T-helper 22 cell (primary cell): ENCODE measurements at regions not wholly inside any gene's neighbourhood (a gene's known extent, or its start where the extent isn't known, plus 50 kb on each side); places are given as distances from the start of the nearest gene placed in this dataset.

Experiments used
- DNase-seq: peaks from one replicate; pipeline ENCODE4 v3.0.0-alpha.2; 2020; ENCODE audit warnings: low read depth

GRCh38 chr2:217521820-217522219, 481.0 kb downstream of the TNS1 start:
- no peak for DNase-seq

- DNase-seq: no peak
Observed at GRCh38 chr2:217520356-217521010, 482.3 kb downstream of the TNS1 start.

- no peak for DNase-seq
Observed at GRCh38 chr2:217517402-217517801, 485.4 kb downstream of the TNS1 start.

- DNase-seq: no peak
Observed at GRCh38 chr2:217515615-217516309, 487.0 kb downstream of the TNS1 start.

- no peak for DNase-seq
Observed at GRCh38 chr2:217513258-217513657, 489.5 kb downstream of the TNS1 start.

GRCh38 chr2:217512728-217513127, 490.1 kb downstream of the TNS1 start:
- no peak for DNase-seq

GRCh38 chr2:217512259-217512658, 490.5 kb downstream of the TNS1 start:
- no peak for DNase-seq

- DNase-seq: no peak
Observed at GRCh38 chr2:217511850-217512249, 490.9 kb downstream of the TNS1 start.

- DNase-seq: no peak
Observed at GRCh38 chr2:217510771-217511291, 492.0 kb downstream of the TNS1 start.

GRCh38 chr2:217505303-217505702, 497.5 kb downstream of the TNS1 start:
- DNase-seq: no peak

- DNase-seq: no peak
Observed at GRCh38 chr2:217501887-217502286, 500.9 kb downstream of the TNS1 start.

GRCh38 chr2:217497843-217498377, 504.9 kb downstream of the TNS1 start:
- DNase-seq: no peak

GRCh38 chr2:217494557-217494956, 508.2 kb downstream of the TNS1 start:
- DNase-seq: no peak

GRCh38 chr2:217491271-217491670, 511.5 kb downstream of the TNS1 start:
- DNase-seq: no peak

GRCh38 chr2:217489145-217489960, 513.4 kb downstream of the TNS1 start:
- DNase-seq: no peak

GRCh38 chr2:217484046-217484445, 518.7 kb downstream of the TNS1 start:
- no peak for DNase-seq

- no peak for DNase-seq
Observed at GRCh38 chr2:217482056-217482710, 520.6 kb downstream of the TNS1 start.

- DNase-seq: no peak
Observed at GRCh38 chr2:217481577-217481976, 521.2 kb downstream of the TNS1 start.

- DNase-seq: no peak
Observed at GRCh38 chr2:217479566-217479965, 523.2 kb downstream of the TNS1 start.

- DNase-seq: no peak
Observed at GRCh38 chr2:217478831-217479455, 523.9 kb downstream of the TNS1 start.

- DNase-seq: no peak
Observed at GRCh38 chr2:217477583-217477982, 525.2 kb downstream of the TNS1 start.
